Cardiac fibroblast (primary cell): ENCODE measurements at regions not wholly inside any gene's neighbourhood (a gene's known extent, or its start where the extent isn't known, plus 50 kb on each side); places are given as distances from the start of the nearest gene placed in this dataset.

ENCODE experiments used
- DNase-seq, 2 donors: peaks; one replicate each; pipeline versions ENCODE4 v3.0.0 to v3.0.0-alpha.2; 2010; ENCODE audit warnings: low read depth in 2 of 2
- H3K4me3 ChIP-seq, 2 donors: replicated peaks in 1 of 2; 1 replicate in 1 of 2; 2 replicates in 1 of 2; pipeline ENCODE4 v1.5.1; 2011; ENCODE audit warnings: low read depth in 2 of 2, low read length in 2 of 2, mild to moderate bottlenecking in 2 of 2, moderate library complexity in 1 of 2
- CTCF ChIP-seq: IDR thresholded peaks from one replicate; pipeline ENCODE4 v1.5.1; 2011; ENCODE audit warnings: low read depth, mild to moderate bottlenecking, low read length, inconsistent platforms

GRCh38 chr19:30871979-30872378, 477.3 kb downstream of the TSHZ3 start:
- no peak for TF ChIP-seq CTCF
- DNase-seq = no peak
- H3K4me3 ChIP-seq = no peak overlapping the region

- DNase-seq = peak in 1 of 2 donors; percentile 1
- no peak overlapping the region for H3K4me3 ChIP-seq
- no peak for TF ChIP-seq CTCF
Measured at GRCh38 chr19:30870876-30871275, 478.4 kb downstream of the TSHZ3 start.

- no peak for DNase-seq
- TF ChIP-seq CTCF = no peak
Measured at GRCh38 chr19:30865511-30865910, 483.7 kb downstream of the TSHZ3 start.

GRCh38 chr19:30864391-30865215, 484.6 kb downstream of the TSHZ3 start:
- no peak overlapping the region for H3K4me3 ChIP-seq
- no peak for DNase-seq
- no peak for TF ChIP-seq CTCF

More at GRCh38 chr19:30865511-30865910, 483.7 kb downstream of the TSHZ3 start:
- no peak overlapping the region for H3K4me3 ChIP-seq

- DNase-seq = no peak
- H3K4me3 ChIP-seq = no peak overlapping the region
- no peak for TF ChIP-seq CTCF
Measured at GRCh38 chr19:30862876-30863275, 486.4 kb downstream of the TSHZ3 start.

GRCh38 chr19:30861919-30862318, 487.3 kb downstream of the TSHZ3 start:
- H3K4me3 ChIP-seq = no peak overlapping the region

More at GRCh38 chr19:30861919-30862318, 487.3 kb downstream of the TSHZ3 start:
- DNase-seq = no peak
- no peak for TF ChIP-seq CTCF
